Ishikawa (cell line): ENCODE measurements at regions not wholly inside any gene's neighbourhood (a gene's known extent, or its start where the extent isn't known, plus 50 kb on each side); places are given as distances from the start of the nearest gene placed in this dataset.

Experiments
- CEBPB ChIP-seq: IDR thresholded peaks from 2 replicates; pipeline ENCODE4 v1.6.1; 2012
- CREB1 ChIP-seq: IDR thresholded peaks from 2 replicates; pipeline ENCODE4 v1.6.1; 2012; ENCODE audit warnings: low read depth
- EGR1 ChIP-seq: IDR thresholded peaks from 2 replicates; pipeline ENCODE4 v1.6.1; 2012
- EP300 ChIP-seq: IDR thresholded peaks from 2 replicates; pipeline ENCODE4 v1.6.1; 2012; ENCODE audit warnings: borderline replicate concordance
- FOXM1 ChIP-seq: IDR thresholded peaks from 2 replicates; pipeline ENCODE4 v1.6.1; 2012; ENCODE audit warnings: low read depth, borderline replicate concordance
- NFIC ChIP-seq: IDR thresholded peaks from 2 replicates; pipeline ENCODE4 v1.6.1; 2012
- RAD21 ChIP-seq: IDR thresholded peaks from 2 replicates; pipeline ENCODE4 v1.6.1; 2012; ENCODE audit warnings: low read depth
- TAF1 ChIP-seq: IDR thresholded peaks from 2 replicates; pipeline ENCODE4 v1.6.1; 2012; ENCODE audit warnings: low read depth, mild to moderate bottlenecking
- TCF12 ChIP-seq: IDR thresholded peaks from 2 replicates; pipeline ENCODE4 v1.6.1; 2012; ENCODE audit warnings: low read depth
- TEAD4 ChIP-seq: IDR thresholded peaks from 2 replicates; pipeline ENCODE4 v1.6.1; 2012
- YY1 ChIP-seq: IDR thresholded peaks from 2 replicates; pipeline ENCODE4 v1.6.1; 2012; ENCODE audit warnings: low read depth
- ZBTB7A ChIP-seq: IDR thresholded peaks from 2 replicates; pipeline ENCODE4 v1.6.1; 2012; ENCODE audit warnings: low read depth
- TF ChIP-seq, protein P1 (sequence below): IDR thresholded peaks from 2 replicates; pipeline ENCODE4 v1.6.1; 2012
- TF ChIP-seq, protein P2 (sequence below): IDR thresholded peaks from 2 replicates; pipeline ENCODE4 v1.6.1; 2012; ENCODE audit warnings: low read depth, mild to moderate bottlenecking
- TF ChIP-seq, protein P3 (sequence below): IDR thresholded peaks from 2 replicates; pipeline ENCODE4 v1.6.1; 2012

DNA sequence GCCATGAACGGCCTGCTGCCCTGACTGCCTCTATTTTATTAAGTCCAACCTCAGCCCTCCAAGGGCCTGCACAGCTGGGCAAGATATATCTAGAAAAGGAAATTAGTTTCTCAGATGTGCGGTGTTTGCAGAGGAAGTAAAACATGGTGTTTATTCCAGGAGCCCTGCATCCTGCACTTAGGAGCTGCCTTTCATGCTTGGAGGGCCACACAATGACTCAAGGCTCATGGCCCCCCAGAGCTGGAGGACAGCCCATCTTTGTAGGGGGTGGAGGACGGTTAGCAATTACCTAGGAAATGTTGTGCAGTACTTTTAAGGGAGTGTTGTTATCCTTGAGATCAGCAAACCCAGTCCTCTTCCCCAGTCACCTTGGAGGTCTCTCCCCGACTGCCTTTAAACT lies 80.5 kb downstream of the COPRS start:
- no peak for TF ChIP-seq EP300
- no peak for TF ChIP-seq RAD21
- TF ChIP-seq, protein P1, sequence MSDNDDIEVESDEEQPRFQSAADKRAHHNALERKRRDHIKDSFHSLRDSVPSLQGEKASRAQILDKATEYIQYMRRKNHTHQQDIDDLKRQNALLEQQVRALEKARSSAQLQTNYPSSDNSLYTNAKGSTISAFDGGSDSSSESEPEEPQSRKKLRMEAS = no peak
- TF ChIP-seq TEAD4 = no peak
- TF ChIP-seq, protein P2, sequence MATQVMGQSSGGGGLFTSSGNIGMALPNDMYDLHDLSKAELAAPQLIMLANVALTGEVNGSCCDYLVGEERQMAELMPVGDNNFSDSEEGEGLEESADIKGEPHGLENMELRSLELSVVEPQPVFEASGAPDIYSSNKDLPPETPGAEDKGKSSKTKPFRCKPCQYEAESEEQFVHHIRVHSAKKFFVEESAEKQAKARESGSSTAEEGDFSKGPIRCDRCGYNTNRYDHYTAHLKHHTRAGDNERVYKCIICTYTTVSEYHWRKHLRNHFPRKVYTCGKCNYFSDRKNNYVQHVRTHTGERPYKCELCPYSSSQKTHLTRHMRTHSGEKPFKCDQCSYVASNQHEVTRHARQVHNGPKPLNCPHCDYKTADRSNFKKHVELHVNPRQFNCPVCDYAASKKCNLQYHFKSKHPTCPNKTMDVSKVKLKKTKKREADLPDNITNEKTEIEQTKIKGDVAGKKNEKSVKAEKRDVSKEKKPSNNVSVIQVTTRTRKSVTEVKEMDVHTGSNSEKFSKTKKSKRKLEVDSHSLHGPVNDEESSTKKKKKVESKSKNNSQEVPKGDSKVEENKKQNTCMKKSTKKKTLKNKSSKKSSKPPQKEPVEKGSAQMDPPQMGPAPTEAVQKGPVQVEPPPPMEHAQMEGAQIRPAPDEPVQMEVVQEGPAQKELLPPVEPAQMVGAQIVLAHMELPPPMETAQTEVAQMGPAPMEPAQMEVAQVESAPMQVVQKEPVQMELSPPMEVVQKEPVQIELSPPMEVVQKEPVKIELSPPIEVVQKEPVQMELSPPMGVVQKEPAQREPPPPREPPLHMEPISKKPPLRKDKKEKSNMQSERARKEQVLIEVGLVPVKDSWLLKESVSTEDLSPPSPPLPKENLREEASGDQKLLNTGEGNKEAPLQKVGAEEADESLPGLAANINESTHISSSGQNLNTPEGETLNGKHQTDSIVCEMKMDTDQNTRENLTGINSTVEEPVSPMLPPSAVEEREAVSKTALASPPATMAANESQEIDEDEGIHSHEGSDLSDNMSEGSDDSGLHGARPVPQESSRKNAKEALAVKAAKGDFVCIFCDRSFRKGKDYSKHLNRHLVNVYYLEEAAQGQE = no peak
- no peak for TF ChIP-seq EGR1
- no peak for TF ChIP-seq TCF12
- TF ChIP-seq CEBPB = no peak
- no peak for TF ChIP-seq ZBTB7A
- TF ChIP-seq YY1 = no peak
- TF ChIP-seq CREB1 = no peak
- TF ChIP-seq, protein P3, sequence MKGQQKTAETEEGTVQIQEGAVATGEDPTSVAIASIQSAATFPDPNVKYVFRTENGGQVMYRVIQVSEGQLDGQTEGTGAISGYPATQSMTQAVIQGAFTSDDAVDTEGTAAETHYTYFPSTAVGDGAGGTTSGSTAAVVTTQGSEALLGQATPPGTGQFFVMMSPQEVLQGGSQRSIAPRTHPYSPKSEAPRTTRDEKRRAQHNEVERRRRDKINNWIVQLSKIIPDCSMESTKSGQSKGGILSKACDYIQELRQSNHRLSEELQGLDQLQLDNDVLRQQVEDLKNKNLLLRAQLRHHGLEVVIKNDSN = no peak
- no peak for TF ChIP-seq NFIC
- no peak for TF ChIP-seq FOXM1

DNA sequence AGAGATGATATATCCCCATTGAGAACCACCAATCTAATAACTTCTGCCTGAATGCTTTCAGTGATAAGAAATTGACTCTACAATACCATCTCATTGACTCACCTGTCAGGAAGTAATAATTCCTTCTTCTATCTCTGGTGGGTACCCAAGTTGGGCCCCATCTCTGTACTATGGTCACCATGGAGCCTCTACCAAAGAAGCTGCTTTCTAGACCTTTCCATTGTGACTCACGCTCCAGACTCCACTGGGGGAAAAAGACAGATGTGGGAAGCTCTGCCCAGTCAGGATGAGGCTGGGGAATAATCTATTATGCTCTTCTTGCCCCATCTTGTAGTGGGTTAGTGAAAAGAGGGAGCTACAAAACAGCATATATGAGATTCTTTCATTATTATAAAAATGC lies 100.4 kb downstream of the COPRS start:
- TF ChIP-seq, protein P1 = no peak
- no peak for TF ChIP-seq CEBPB

DNA sequence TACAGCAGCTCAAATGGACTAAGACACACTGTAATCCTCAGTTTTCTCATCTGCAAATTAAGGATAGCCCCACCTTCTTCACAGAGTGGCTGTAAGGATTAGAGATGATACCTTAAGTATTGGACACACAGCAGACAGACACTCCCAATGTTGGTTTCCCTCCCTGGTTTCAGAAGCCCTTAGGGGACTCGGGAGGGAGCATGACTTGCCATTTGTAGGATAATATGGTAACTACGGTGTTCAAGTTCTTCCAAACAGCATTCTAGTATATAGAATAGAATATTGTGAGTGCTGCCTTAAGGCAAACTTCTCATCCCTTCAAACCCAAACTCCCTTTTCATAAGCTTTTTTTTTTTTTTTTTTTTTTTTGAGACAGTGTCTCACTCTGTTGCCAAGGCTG lies 101.9 kb downstream of the COPRS start:
- TF ChIP-seq RAD21 (no peak), EGR1 (no peak)

DNA sequence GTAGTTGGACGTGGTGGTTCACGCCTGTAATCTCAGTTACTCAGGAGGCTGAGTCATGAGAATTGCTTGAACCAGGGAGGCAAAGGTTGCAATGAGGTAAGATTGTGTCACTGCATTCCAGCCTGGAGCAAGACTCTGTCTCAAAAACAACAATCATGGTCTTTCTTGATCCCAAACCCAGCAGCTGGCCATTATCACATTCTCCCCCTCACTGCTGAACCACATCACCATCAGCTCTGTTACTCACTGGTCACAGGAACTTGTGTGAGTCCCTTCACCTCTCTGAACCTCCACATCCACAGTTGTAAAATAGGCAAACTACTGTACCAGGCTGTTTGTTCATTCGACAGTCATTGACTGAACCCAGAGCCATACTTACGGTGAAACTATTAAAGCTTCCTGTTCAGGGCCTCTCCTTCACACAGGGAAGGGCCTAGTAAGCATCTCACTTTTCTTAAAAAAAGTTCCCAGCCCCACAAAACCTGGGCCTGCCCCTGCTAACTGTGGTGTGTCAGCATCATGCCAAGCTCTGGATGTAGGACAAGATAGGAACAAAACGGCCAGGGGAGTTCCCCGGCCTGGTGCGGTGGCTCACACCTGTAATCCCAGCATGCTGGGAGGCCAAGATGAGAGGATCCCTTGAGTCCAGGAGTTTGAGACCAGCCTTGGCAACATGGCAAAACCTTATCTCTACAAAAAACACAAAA lies 104.7 kb downstream of the COPRS start:
- TF ChIP-seq FOXM1 (no peak), TAF1 (no peak), ZBTB7A (no peak), RAD21 (no peak), TCF12 (no peak), CREB1 (no peak), TEAD4 (no peak), EP300 (no peak), CEBPB (no peak), YY1 (no peak), EGR1 (no peak)
- TF ChIP-seq, protein P2 = no peak
- TF ChIP-seq, protein P3 = no peak

DNA sequence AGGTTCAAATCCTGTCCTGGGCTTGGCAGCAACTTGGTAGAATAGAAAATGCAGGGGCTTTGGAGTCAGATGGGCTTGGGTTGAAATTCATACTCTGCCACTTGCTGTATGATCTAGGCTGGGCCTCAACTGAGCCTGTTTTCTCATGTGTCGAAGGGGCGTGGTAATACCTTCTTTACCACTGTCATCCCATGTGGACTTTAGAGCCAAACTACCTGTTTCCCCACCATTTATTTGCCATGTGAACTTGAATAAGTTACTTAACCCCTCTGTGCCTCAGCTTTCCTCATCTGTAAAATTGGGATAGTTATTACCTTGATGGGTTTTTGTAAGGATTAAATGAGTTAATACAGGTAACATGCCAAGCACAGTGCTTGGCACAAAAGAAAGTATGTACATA lies 106.0 kb downstream of the COPRS start:
- TF ChIP-seq, protein P3 = no peak
- no peak for TF ChIP-seq TCF12

DNA sequence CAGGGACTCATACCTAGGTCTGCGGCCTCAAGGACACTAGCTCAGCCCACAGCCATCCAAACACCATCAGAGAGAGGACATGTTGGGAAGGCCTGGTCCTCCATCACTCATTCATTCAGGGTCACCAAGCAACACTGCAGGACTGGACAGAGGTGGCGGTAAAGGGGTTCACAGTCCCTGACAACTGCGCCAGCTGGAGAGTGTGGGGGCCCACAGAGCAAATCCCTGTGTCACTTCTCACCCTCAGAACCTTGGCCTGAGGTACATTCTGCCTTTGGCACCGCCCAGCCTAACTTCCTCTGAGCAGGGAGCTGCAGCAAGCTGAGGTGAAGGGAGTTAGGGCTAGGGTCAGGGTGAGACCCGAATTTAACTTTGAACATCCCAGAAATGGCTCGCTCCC lies 106.5 kb downstream of the COPRS start:
- no peak for TF ChIP-seq TEAD4
- no peak for TF ChIP-seq EGR1
- no peak for TF ChIP-seq EP300
- no peak for TF ChIP-seq FOXM1
- TF ChIP-seq RAD21 = no peak
- TF ChIP-seq, protein P2 = no peak
- TF ChIP-seq, protein P3 = no peak
- no peak for TF ChIP-seq NFIC
- TF ChIP-seq CREB1 = no peak
- no peak for TF ChIP-seq CEBPB
- TF ChIP-seq, protein P1 = no peak
- TF ChIP-seq ZBTB7A = no peak
- TF ChIP-seq TAF1 = no peak
- TF ChIP-seq TCF12 = no peak
- no peak for TF ChIP-seq YY1
